CD4-positive, alpha-beta T cell (primary cell): ENCODE measurements at regions not wholly inside any gene's neighbourhood (a gene's known extent, or its start where the extent isn't known, plus 50 kb on each side); places are given as distances from the start of the nearest gene placed in this dataset.

ENCODE experiments used
- ATAC-seq: fragments of 200-7000 bp; cut with Tn5 transposase; one replicate; pipeline ENCODE4 v1.10.0; 2022; ENCODE audit warnings: mild to moderate bottlenecking; ENCODE audit not compliant: poor library complexity
- CTCF ChIA-PET: fragments of 350-600 bp; sonication (Branson Sonifier 250); formaldehyde crosslinking; loops from one replicate; lab custom pipeline; 2021; ENCODE audit warnings: antibody characterized with exemption, inconsistent platforms; lab: Charles Lee
- POLR2A ChIA-PET: fragments of 350-600 bp; sonication (Branson Sonifier 250); formaldehyde crosslinking; loops from one replicate; lab custom pipeline; 2021; ENCODE audit warnings: antibody characterized with exemption, inconsistent platforms; lab: Charles Lee
- DNase-seq, 14 experiments: peaks; one replicate each; pipeline ENCODE4 v3.0.0-alpha.2; 2013 to 2020; ENCODE audit warnings: mixed read lengths in 2 of 14
- H3K27ac ChIP-seq, 2 donors: one replicate each; pipeline versions ENCODE4 v1.5.1 to v1.7.0; 2013; ENCODE audit warnings: low read length in 2 of 2, low read depth in 1 of 2, mild to moderate bottlenecking in 1 of 2
- H3K27me3 ChIP-seq, 2 experiments: 1 replicate in 1 of 2; 2 replicates in 1 of 2; pipeline versions ENCODE4 v1.6.1 to v1.7.0; 2013; ENCODE audit warnings: low read length in 2 of 2, control low read depth in 1 of 2, mild to moderate bottlenecking in 1 of 2, moderate library complexity in 1 of 2; ENCODE audit not compliant: insufficient read depth in 2 of 2, control insufficient read depth in 1 of 2
- H3K36me3 ChIP-seq: one replicate; pipeline ENCODE4 v1.6.1; 2013; ENCODE audit warnings: low read length, control low read depth; ENCODE audit not compliant: insufficient read depth
- H3K4me1 ChIP-seq: one replicate; pipeline ENCODE4 v1.6.1; 2013; ENCODE audit warnings: low read length, control low read depth; ENCODE audit not compliant: insufficient read depth
- H3K4me3 ChIP-seq: one replicate; pipeline ENCODE4 v1.5.1; 2013; ENCODE audit warnings: mild to moderate bottlenecking, low read length, moderate library complexity
- H3K9me3 ChIP-seq, 2 experiments: 1 replicate in 1 of 2; 2 replicates in 1 of 2; pipeline versions ENCODE4 v1.6.1 to v1.7.0; 2013; ENCODE audit warnings: low read length in 2 of 2, mild to moderate bottlenecking in 2 of 2, control low read depth in 1 of 2, moderate library complexity in 1 of 2; ENCODE audit not compliant: control insufficient read depth in 1 of 2, insufficient read depth in 1 of 2
- H3K27ac Mint-ChIP-seq: one replicate; pipeline ENCODE4 v1.8.0; 2020; ENCODE audit warnings: mixed read lengths
- H3K27me3 Mint-ChIP-seq: one replicate; pipeline ENCODE4 v1.8.0; 2021; ENCODE audit warnings: mixed read lengths
- H3K36me3 Mint-ChIP-seq: one replicate; pipeline ENCODE4 v1.8.0; 2021; ENCODE audit warnings: low read depth, mixed read lengths
- H3K4me1 Mint-ChIP-seq: one replicate; pipeline ENCODE4 v1.8.0; 2021; ENCODE audit warnings: low read depth, mixed read lengths
- H3K4me3 Mint-ChIP-seq: one replicate; pipeline ENCODE4 v1.8.0; 2020; ENCODE audit warnings: mild to moderate bottlenecking, mixed read lengths
- H3K9me3 Mint-ChIP-seq: one replicate; pipeline ENCODE4 v1.8.0; 2020; ENCODE audit warnings: mixed read lengths
- CTCF ChIP-seq: fragments of 200-600 bp; IDR thresholded peaks from one replicate; pipeline ENCODE4 v1.8.0; 2022; ENCODE audit warnings: antibody characterized with exemption, mild to moderate bottlenecking
- intact Hi-C, 2 experiments: fragments of 100-400 bp; cut with DNase I in 1 of 2; cut with micrococcal nuclease in 1 of 2; formaldehyde crosslinking; loops; one replicate each; pipeline versions ENCODE4 v1.15.1 to v1.9.0; 2023 to 2025; cut with DNase I, micrococcal nuclease

- no peak for TF ChIP-seq CTCF
- ChIA-PET POLR2A (no interaction called here), CTCF (no interaction called here)
- Mint-ChIP-seq H3K4me1 (no peaks in the 10 kb centered on the region), H3K36me3 (no peaks in the 10 kb centered on the region), H3K27ac (no peak overlapping the region), H3K9me3 (no peaks in the 10 kb centered on the region), H3K4me3 (no peak overlapping the region), H3K27me3 (no peaks in the 10 kb centered on the region)
- intact Hi-C loops, result no loop called here
- no peak for ATAC-seq
- Histone ChIP-seq H3K9me3 (peaks cover 0 to 9% of the 10 kb centered on the region in 2 experiments), H3K27ac (no peak overlapping the region), H3K4me3 (no peak overlapping the region), H3K36me3 (no peaks in the 10 kb centered on the region), H3K27me3 (no peaks in the 10 kb centered on the region), H3K4me1 (no peaks in the 10 kb centered on the region)
- no peak for DNase-seq
Observed at GRCh38 chr5:90134381-90134780, 275.2 kb downstream of the CETN3 start.

- Mint-ChIP-seq H3K4me1 (no peaks in the 10 kb centered on the region), H3K27ac (no peak overlapping the region), H3K36me3 (no peaks in the 10 kb centered on the region), H3K27me3 (no peaks in the 10 kb centered on the region), H3K4me3 (no peak overlapping the region), H3K9me3 (no peaks in the 10 kb centered on the region)
- DNase-seq (no peak), ATAC-seq (no peak)
- H3K9me3 ChIP-seq, result peaks cover 0 to 9% of the 10 kb centered on the region in 2 experiments
- no peak overlapping the region for H3K4me3 ChIP-seq
- H3K36me3 ChIP-seq, result no peaks in the 10 kb centered on the region
- H3K27me3 ChIP-seq, result no peaks in the 10 kb centered on the region
- intact Hi-C loops, result no loop called here
- POLR2A ChIA-PET, result no interaction called here
- TF ChIP-seq CTCF, result no peak
- H3K4me1 ChIP-seq, result no peaks in the 10 kb centered on the region
- CTCF ChIA-PET, result no interaction called here
- no peak overlapping the region for H3K27ac ChIP-seq
Observed at GRCh38 chr5:90133941-90134340, 275.6 kb downstream of the CETN3 start.

- no peaks in the 10 kb centered on the region for H3K27me3 Mint-ChIP-seq
- peaks cover 0 to under 1% of the 10 kb centered on the region in 2 experiments for H3K9me3 ChIP-seq
- ChIA-PET CTCF (no interaction called here), POLR2A (no interaction called here)
- no peaks in the 10 kb centered on the region for H3K36me3 Mint-ChIP-seq
- DNase-seq, result no peak
- intact Hi-C loops, result no loop called here
- no peak overlapping the region for H3K4me3 ChIP-seq
- ATAC-seq, result no peak
- no peaks in the 10 kb centered on the region for H3K4me1 ChIP-seq
- no peak overlapping the region for H3K27ac Mint-ChIP-seq
- H3K9me3 Mint-ChIP-seq, result no peaks in the 10 kb centered on the region
- H3K27me3 ChIP-seq, result no peaks in the 10 kb centered on the region
- no peak overlapping the region for H3K27ac ChIP-seq
- H3K4me3 Mint-ChIP-seq, result no peak overlapping the region
- no peaks in the 10 kb centered on the region for H3K36me3 ChIP-seq
- TF ChIP-seq CTCF, result no peak
- H3K4me1 Mint-ChIP-seq, result no peaks in the 10 kb centered on the region
Observed at GRCh38 chr5:90131383-90132133, 278.0 kb downstream of the CETN3 start.
